ENCODE measurements at regions not wholly inside any gene's neighbourhood (a gene's known extent, or its start where the extent isn't known, plus 50 kb on each side); places are given as distances from the start of the nearest gene placed in this dataset.

GRCh38 chr12:127038761-127039160 lies 1228.2 kb upstream of the TMEM132C start:
- TF ChIP-seq, protein P1, sequence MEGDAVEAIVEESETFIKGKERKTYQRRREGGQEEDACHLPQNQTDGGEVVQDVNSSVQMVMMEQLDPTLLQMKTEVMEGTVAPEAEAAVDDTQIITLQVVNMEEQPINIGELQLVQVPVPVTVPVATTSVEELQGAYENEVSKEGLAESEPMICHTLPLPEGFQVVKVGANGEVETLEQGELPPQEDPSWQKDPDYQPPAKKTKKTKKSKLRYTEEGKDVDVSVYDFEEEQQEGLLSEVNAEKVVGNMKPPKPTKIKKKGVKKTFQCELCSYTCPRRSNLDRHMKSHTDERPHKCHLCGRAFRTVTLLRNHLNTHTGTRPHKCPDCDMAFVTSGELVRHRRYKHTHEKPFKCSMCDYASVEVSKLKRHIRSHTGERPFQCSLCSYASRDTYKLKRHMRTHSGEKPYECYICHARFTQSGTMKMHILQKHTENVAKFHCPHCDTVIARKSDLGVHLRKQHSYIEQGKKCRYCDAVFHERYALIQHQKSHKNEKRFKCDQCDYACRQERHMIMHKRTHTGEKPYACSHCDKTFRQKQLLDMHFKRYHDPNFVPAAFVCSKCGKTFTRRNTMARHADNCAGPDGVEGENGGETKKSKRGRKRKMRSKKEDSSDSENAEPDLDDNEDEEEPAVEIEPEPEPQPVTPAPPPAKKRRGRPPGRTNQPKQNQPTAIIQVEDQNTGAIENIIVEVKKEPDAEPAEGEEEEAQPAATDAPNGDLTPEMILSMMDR (IDR thresholded peaks at IDR 0.05): no peak
- TF ChIP-seq EZH2 (IDR thresholded peaks at IDR 0.05) (no peak), EZH2phosphoT487 (IDR thresholded peaks at IDR 0.05) (no peak)
